KMS-11 (cell line): ENCODE measurements at regions not wholly inside any gene's neighbourhood (a gene's known extent, or its start where the extent isn't known, plus 50 kb on each side); places are given as distances from the start of the nearest gene placed in this dataset.

Experiments used
- H2AFZ ChIP-seq: fragments of 200-600 bp; sonication (generic); 2 replicates; pipeline ENCODE4 v1.6.1; 2016; ENCODE audit warnings: antibody characterized with exemption, mixed run types, low read depth
- H3K27ac ChIP-seq: fragments of 200-600 bp; sonication (generic); 2 replicates; pipeline ENCODE4 v1.6.1; 2016; ENCODE audit warnings: mild to moderate bottlenecking, mixed run types
- H3K27me3 ChIP-seq: fragments of 200-600 bp; sonication (generic); 2 replicates; pipeline ENCODE4 v1.6.1; 2017; ENCODE audit warnings: mild to moderate bottlenecking, low read depth, mixed run types, moderate library complexity; ENCODE audit not compliant: insufficient read depth
- H3K36me3 ChIP-seq: fragments of 200-600 bp; sonication (generic); 2 replicates; pipeline ENCODE4 v1.6.1; 2017; ENCODE audit warnings: mild to moderate bottlenecking, mixed run types; ENCODE audit not compliant: insufficient read depth
- H3K4me1 ChIP-seq: fragments of 200-600 bp; sonication (generic); 2 replicates; pipeline ENCODE4 v1.6.1; 2016; ENCODE audit warnings: mild to moderate bottlenecking, low read depth, mixed run types; ENCODE audit not compliant: poor library complexity, severe bottlenecking
- H3K4me2 ChIP-seq: fragments of 200-600 bp; sonication (generic); 2 replicates; pipeline ENCODE4 v1.7.0; 2016; ENCODE audit warnings: mild to moderate bottlenecking, mixed run types
- H3K4me3 ChIP-seq: fragments of 200-600 bp; sonication (generic); IDR thresholded peaks from 2 replicates; pipeline ENCODE4 v1.6.1; 2017; ENCODE audit warnings: low read depth, low read length, mixed read lengths; ENCODE audit not compliant: insufficient read depth
- H3K79me2 ChIP-seq: fragments of 200-600 bp; sonication (generic); 2 replicates; pipeline ENCODE4 v1.6.1; 2016; ENCODE audit warnings: low read depth, mixed run types; ENCODE audit not compliant: insufficient read depth
- H3K9ac ChIP-seq: fragments of 200-600 bp; sonication (generic); 2 replicates; pipeline ENCODE4 v1.6.1; 2016; ENCODE audit warnings: mild to moderate bottlenecking, mixed run types
- H4K20me1 ChIP-seq: fragments of 200-600 bp; sonication (generic); 2 replicates; pipeline ENCODE4 v1.6.1; 2016; ENCODE audit warnings: mild to moderate bottlenecking, mixed run types; ENCODE audit not compliant: insufficient read depth
- CTCF ChIP-seq: fragments of 200-600 bp; sonication (generic); conservative IDR thresholded peaks from 2 replicates; pipeline ENCODE4 v1.6.1; 2017; ENCODE audit warnings: low read depth, mild to moderate bottlenecking, antibody characterized with exemption, low read length, moderate library complexity, mixed read lengths

GRCh38 chr10:44775402-44775741 lies 135.8 kb upstream of the TMEM72 start:
- Histone ChIP-seq H3K4me3 (no peak overlapping the region), H2AFZ (no peak overlapping the region), H4K20me1 (no peaks in the 10 kb centered on the region), H3K79me2 (no peaks in the 10 kb centered on the region), H3K4me1 (no peaks in the 10 kb centered on the region), H3K27ac (no peak overlapping the region), H3K36me3 (no peaks in the 10 kb centered on the region), H3K27me3 (no peaks in the 10 kb centered on the region), H3K4me2 (no peak overlapping the region), H3K9ac (no peak overlapping the region)
- no peak for TF ChIP-seq CTCF

- H3K9ac ChIP-seq, result no peak overlapping the region
These were observed 135.0 kb upstream of the TMEM72 start for GRCh38 chr10:44776181-44776580.

GRCh38 chr10:44779511-44779910 lies 131.6 kb upstream of the TMEM72 start:
- H3K27ac ChIP-seq, result no peak overlapping the region
- no peaks in the 10 kb centered on the region for H3K4me1 ChIP-seq
- no peak overlapping the region for H2AFZ ChIP-seq
- H3K4me3 ChIP-seq, result no peak overlapping the region
- H3K27me3 ChIP-seq, result no peaks in the 10 kb centered on the region
- H3K4me2 ChIP-seq, result no peak overlapping the region
- H3K79me2 ChIP-seq, result no peaks in the 10 kb centered on the region
- no peaks in the 10 kb centered on the region for H4K20me1 ChIP-seq
- H3K9ac ChIP-seq, result no peak overlapping the region
- no peak for TF ChIP-seq CTCF
- no peaks in the 10 kb centered on the region for H3K36me3 ChIP-seq

More at GRCh38 chr10:44776181-44776580, 135.0 kb upstream of the TMEM72 start:
- H3K4me1 ChIP-seq, result no peaks in the 10 kb centered on the region
- no peaks in the 10 kb centered on the region for H4K20me1 ChIP-seq
- no peak overlapping the region for H3K4me2 ChIP-seq
- no peak for TF ChIP-seq CTCF
- H3K4me3 ChIP-seq, result no peak overlapping the region
- no peaks in the 10 kb centered on the region for H3K36me3 ChIP-seq
- no peaks in the 10 kb centered on the region for H3K27me3 ChIP-seq
- H3K27ac ChIP-seq, result no peak overlapping the region
- H2AFZ ChIP-seq, result no peak overlapping the region
- no peaks in the 10 kb centered on the region for H3K79me2 ChIP-seq

- no peak overlapping the region for H3K4me3 ChIP-seq
- H3K79me2 ChIP-seq, result no peaks in the 10 kb centered on the region
- no peak overlapping the region for H2AFZ ChIP-seq
- H3K27ac ChIP-seq, result no peak overlapping the region
- no peaks in the 10 kb centered on the region for H3K36me3 ChIP-seq
- no peak for TF ChIP-seq CTCF
- no peak overlapping the region for H3K9ac ChIP-seq
- H4K20me1 ChIP-seq, result no peaks in the 10 kb centered on the region
- no peaks in the 10 kb centered on the region for H3K4me1 ChIP-seq
- H3K27me3 ChIP-seq, result no peaks in the 10 kb centered on the region
- H3K4me2 ChIP-seq, result no peak overlapping the region
These were observed 130.7 kb upstream of the TMEM72 start for GRCh38 chr10:44780426-44780825.

- Histone ChIP-seq H3K27ac (no peak overlapping the region), H3K4me2 (no peak overlapping the region), H3K36me3 (no peaks in the 10 kb centered on the region), H3K4me1 (no peaks in the 10 kb centered on the region), H3K4me3 (no peak overlapping the region), H3K9ac (no peak overlapping the region), H3K79me2 (no peaks in the 10 kb centered on the region), H3K27me3 (no peaks in the 10 kb centered on the region), H2AFZ (no peak overlapping the region), H4K20me1 (no peaks in the 10 kb centered on the region)
- no peak for TF ChIP-seq CTCF
These were observed 130.0 kb upstream of the TMEM72 start for GRCh38 chr10:44781131-44781530.
